HG03378 (cell line): ENCODE measurements at regions not wholly inside any gene's neighbourhood (a gene's known extent, or its start where the extent isn't known, plus 50 kb on each side); places are given as distances from the start of the nearest gene placed in this dataset.
A peak's percentile ranks its signal among the peaks of the same experiment; 100 is the strongest.
"Not testable (repeated sequence)": the region's sequence is repeated elsewhere in the genome, so short reads cannot be mapped to it uniquely, and the experiment has no call there.

ENCODE experiments used
- ATAC-seq: cut with Tn5 transposase; IDR thresholded peaks from one replicate; pipeline ENCODE4 v1.9.1; 2021; ENCODE audit warnings: mild to moderate bottlenecking, moderate library complexity; ENCODE audit not compliant: unreplicated experiment

DNA sequence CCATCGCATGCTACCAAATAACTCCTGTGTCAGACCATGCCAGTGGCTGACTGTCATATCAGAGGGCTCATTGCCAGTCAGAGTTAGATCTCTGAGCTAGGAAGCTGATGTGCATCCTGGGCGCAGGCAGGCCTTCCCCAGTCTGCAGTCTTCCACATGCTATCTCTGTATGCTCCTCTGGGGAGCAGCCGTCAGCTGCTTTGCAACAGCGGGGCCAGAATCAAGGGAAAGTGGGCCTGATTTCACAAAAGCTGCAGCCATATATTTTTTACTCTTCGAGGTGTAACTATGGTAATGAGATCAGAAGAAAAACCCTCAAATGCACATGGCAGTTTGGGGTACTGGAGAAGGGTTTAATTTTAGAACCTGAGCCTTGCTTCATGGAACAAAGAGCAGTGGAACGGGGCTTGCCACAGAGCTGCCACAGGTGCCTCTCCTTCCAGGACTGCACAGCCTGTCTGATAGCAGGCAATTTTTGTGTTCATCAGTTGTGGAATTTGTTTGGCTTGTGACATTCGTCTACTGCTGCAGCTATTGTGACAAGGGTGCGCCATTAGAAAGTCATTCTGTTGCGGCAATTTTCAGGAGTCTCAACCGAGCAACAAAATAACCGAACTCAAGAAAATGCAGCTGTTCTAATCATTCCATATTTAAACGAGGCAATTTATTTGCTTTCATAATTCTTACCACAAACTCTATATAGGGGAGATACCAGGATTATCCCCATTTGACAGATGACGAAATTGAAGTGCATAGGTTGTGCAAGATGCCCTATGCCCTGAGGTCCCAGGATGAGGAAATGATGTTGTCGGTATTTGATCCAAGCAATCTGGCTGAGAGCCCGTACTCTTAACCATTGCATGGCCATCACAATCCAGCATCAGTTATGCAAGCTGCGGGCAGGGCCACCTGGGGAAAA, 109.6 kb upstream of the CYRIA start:
- no peak for ATAC-seq

DNA sequence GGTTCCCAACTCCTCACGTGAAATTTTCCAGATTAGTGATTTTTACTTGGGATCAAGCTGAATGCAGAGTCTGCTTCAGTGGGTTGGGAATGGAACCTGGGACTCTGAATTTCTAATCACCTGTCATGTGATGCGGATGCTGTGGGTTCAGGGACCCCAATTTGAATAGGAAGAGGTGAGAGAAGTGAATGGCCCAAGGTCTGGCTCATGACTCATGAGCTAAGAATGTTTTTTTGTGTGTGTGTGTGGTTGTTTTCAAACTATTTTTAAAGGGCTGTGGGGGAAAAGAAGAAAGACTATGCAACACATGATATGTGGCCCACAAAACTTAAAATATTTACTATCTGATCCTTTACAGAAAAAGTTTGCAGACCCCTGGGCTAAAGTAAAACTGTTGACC, 108.5 kb upstream of the CYRIA start:
- ATAC-seq = no peak

DNA sequence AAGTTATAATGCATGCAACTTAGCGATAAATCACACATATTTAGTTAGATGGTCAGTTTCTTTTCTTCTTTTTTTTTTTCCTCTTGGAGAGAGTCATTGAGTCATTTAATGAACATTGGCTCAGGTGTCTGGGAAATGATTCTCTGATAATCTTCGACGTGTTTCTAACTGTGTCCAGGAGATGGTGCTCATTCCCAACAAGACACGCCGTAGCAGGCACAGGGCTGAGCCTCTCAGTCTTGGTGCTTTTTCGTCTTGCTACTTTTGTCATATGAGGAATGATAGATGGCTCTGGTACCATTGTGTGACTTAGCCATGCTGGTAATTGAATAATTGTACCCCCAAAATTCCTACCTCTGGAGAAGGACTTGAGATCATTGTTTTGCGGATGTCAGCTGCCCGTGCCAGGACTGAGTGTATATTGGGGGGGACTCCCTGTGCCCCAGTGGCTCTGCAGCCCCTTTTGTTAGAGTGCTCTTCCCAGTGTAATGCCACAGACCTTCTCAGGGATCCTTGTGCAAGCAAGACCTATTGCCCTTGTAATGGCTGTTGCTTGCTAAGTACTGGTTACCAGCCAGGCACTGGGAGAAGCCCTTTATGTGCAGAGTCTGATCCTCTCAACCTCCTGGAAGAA, 107.6 kb upstream of the CYRIA start:
- peak; percentile 82 for ATAC-seq

DNA sequence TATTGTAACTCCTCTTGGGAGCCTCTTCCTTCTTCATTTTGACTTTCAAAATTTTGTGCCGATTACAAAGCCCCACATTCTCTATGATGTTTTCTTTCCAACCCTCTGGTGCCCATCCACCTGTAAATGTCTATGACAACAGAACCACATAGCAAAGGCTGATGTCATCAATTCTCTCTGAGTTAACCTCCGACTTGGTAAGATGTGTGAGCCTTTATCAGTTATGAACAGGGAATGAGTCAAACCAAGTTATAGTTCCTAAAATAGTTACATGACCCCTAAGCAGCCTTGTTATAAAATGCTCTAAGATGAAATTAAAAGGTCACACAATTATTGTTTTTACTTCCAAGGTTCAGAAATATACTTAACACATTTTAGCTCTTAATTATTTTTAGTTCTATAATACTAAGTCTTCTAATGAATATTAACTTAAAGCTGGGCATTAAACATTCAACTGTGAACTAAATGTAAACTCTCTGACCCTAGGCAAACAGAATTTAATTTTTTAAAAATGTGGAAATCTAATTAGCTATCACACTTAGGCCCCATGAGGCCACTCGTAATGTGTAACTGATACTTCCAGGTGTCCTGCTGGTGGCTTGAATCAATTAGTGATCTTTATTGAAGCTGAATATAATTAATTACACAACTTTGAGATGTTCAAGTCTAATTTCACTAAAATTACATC, 102.3 kb upstream of the CYRIA start:
- no peak for ATAC-seq

DNA sequence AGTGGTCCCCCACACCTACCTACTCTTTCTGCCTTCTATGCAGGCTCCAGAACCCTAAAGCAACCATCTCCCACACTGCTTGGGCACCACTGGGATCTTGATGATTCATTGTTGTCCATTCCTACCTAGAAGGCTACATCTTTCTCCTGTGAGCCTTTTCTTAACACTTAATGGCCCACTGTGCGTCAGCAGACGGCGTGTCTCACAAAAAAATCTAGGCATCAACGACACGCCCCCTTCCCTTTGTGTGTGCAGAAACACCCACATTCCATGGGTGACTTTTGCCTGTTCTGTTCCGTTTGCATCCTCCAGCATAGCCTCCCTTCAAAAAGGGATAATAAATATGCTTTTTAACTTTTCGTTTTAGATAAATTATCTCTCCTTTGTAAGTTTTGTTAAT, 99.7 kb upstream of the CYRIA start:
- no peak for ATAC-seq

DNA sequence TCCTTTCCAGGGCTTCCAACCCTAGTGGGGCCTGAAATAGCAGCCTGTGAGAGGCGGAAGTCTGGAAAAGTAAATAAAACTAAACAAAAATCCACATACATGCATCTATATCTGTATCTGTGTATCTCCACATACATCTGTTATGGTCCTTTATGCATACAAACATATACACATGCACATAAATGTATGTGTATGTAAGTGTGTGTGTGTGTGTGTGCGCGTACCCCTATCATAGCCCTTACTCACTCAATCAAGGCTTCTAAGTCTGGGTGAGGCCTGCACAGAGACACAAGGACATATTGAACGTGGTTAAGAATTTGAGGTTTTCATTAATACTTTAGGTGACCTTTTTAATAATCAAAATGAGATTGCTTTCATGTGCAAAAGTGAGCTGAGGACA, 98.9 kb upstream of the CYRIA start:
- no peak for ATAC-seq

DNA sequence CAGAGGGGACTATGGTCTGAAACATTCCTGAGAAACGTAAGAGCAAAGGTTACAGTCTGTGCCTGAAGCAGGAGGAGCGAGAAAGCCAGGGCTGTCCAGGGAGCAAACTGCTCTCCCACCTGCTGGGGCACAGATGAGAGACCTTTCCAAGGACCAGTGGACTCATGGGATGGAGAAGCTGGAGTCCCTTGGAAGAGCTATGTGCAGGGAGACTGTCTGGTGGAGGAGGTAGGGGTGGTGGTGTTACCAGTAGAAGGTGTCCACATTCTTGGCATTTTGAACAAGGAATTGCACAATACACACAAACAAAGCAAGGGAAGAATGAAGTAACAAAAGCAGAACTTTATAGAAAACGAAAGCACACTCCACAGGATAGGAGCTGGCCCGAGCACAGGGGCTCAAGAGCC, 97.9 kb upstream of the CYRIA start:
- no peak for ATAC-seq

DNA sequence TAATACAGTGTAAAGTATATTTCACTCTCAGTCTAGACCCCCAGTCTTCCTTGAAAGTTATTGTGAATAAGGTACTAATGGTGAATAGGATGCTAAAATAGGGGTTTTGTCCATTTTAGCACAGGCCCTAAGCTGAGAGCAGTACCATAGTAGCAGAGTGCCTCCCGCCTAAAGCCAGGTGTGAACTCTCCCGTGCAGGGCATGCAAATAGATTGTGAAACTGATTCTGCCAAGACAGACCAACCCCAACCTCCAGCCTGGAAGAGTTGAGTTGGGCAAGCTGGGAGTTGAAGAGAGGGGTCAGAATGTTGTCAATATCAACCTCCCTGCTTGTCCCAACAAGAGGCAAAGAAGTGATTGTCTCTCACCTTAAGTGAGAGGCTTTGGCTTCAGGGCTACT, 97.4 kb upstream of the CYRIA start:
- ATAC-seq = no peak

DNA sequence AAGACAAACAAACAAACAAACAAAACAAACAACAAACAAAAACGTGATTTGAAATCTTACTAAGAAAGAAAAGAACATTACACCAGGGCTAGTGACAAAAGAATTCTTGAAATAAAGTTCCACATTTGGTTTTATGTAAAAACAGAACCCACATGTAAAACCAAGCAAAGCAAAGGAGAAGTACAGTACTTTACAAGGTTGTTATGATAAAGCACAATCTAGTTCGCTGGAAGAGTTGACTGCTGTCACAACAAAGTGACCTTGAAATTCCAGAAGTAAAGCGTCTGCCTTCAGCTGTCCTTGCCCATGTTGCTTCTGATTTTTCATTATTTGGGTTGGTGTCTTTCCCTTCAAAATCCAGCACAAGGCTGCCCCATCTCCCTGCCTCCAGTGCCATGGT, 94.8 kb upstream of the CYRIA start:
- ATAC-seq = no peak

DNA sequence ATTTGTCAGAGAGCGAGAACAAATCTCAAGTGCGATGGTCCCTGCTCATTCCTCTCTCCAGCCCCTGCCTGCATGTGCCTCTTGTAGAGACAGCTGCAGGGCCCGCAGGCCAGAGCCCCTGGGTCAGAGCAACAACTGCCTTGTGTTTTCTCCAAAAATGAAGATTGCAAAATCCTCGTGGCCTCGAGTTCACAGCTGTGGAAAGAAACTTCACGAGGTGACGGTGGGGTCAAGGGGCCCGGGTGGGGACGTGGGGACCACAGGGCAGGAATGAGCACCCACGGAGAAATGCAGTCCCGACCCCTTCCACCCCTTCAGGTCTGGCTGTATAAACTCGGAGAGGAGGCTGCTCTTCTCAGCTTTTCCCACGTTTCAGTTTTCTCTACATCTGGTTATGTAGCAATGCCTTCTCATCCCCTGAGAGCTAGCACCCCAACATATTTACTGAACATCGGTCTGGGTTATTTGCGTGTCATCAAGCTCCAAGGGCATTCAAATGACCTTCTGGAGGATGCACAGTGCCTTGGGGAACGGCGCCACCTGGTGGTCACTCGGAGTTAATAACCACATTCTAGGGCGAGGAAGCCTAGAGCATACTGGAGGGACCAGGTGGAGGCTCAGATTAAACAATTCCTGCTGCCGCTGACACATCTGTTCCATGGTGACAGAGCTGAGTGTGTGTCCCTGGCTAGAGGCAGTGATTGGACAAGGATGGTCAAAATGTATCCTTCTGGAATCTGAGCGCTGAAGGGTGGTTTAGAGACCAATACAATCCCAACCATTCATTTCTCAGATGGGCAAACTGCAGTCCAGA, 91.4 kb upstream of the CYRIA start:
- ATAC-seq = peak; percentile 97

DNA sequence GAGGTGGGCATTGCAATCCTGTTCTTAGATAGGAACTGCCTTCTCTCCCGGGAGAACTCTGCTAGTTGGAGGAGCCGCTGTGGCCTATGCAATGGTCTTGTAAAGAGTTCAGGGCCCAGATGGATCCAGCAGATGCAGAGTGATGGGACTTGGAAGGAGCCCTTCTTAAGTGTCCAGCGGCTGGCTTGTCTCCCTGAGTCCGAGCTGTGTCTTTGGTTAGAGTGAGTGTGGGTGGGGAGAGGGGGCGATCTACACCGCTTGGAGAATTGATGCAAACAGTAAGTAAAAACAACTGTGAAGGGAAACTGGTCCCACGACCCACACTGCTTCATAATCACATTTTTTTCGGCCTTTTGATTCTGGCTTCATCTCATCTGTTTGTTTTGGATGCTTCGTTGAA, 89.8 kb upstream of the CYRIA start:
- ATAC-seq = no peak

DNA sequence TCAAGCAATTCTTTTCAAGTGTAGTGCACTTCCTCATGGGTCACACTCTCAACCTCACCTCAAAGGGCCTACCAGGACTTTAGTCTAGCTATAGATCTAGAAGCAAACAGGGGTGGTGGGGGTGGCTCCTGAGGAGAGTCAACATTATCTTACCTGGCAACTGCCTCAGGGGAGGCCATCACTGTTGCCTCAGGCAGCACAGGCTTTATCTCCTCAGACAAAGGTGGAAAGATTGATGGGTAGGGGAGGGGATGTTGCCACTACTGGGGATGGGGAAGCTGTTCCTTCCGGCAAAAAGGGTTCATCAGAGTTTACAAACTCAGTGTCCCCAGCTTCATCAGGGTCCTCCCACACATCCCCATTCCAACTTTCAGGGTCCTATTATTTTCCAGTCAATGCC, 87.4 kb upstream of the CYRIA start:
- not testable (repeated sequence) for ATAC-seq

DNA sequence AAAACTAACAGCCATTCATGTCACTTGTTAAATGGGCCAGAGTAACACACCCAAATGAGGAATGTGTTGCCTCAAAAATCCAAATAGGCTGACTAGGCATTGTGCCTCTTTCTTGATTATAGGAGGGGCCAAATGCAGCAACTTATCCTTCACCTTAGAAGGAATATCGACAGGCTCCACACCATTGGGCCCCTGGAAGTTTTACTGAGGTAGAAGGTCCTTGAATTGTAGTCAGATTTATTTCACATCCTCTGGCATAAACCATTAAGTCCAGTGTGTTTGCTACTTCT, 85.2 kb upstream of the CYRIA start:
- not testable (repeated sequence) for ATAC-seq

DNA sequence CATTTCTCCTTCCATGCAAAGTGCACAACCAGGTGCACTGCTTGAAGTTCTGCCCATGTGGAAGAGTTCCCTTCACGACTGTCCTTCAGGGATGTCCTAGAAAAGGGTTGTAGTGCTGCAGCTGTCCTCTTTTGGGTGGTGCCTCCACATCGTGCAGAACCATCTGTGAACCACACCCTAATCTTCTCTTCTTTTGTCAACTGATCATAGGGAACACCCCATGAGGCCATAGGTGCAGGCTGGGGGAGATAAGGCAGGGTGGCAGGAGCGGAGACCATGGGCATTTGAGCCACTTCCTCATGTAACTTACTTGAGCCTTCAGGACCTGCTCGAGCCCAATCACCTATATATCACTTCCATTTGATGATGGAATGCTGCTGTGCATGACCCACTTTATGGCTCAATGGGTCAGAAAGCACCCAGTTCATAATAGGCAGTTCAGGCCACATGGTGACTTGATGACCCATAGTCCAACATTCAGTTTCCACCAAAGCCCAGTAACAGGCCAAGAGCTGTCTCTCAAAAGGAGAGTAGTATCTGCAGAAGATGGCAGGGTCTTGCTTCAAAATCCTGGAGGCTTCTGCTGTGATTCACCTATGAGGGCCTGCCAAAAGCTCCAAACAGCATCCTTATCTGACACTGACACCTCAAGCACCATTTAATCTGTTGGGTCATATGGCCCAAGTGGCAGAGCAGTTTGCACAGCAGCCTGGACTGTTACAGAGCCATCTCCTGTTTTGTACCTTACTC, 84.7 kb upstream of the CYRIA start:
- ATAC-seq = no peak

DNA sequence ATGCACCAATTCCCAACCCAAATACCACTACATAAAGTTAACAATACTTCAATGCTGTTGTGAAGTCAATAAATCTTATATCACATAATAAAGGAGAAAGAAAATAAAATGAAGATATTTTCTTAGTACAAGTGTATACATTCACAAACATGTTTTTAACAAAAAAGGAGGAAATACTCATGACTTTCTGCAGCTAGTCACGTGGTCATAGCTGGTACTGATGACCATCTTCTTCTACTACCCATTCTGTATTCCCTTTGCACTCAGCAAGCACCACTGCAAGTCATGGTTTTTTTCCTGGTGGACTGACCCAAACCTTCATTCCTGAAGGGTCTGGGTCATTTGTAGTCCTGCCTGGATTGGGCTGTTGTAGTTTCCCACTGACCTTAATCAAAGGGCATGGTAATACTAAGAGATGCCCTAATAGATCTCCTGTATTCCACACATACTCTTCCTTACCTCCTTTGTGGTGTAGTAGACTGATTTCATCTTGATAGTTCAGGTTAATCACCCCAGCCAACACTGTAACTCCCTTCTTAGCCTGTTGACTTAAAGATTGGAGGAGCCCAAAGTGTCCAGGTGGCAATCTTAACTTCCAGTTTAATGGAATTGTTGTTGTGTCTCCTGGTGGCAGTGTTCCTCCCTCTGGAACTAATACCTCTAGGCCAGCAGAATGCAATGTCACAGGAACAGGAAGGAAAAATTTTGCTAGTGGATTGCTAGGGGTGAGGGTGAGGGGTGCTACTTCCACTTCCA, 83.1 kb upstream of the CYRIA start:
- not testable (repeated sequence) for ATAC-seq

DNA sequence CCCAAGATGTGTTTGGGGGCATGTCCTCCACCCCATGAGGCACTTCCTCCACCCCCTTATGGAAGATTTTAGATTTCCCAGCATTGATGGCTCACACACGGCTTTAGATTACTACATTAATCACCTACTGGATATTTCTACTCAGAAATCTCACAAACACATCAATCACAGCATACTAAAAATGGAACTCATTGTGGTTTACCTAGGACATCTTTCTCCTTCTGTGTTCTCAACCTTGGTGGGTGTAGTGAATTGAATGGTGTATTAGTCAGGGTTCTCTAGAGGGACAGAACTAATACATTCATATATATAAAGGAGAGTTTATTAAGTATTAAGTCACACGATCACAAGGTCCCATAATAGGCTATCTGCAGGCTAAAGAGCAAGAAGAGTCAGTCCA, 82.1 kb upstream of the CYRIA start:
- ATAC-seq = no peak

DNA sequence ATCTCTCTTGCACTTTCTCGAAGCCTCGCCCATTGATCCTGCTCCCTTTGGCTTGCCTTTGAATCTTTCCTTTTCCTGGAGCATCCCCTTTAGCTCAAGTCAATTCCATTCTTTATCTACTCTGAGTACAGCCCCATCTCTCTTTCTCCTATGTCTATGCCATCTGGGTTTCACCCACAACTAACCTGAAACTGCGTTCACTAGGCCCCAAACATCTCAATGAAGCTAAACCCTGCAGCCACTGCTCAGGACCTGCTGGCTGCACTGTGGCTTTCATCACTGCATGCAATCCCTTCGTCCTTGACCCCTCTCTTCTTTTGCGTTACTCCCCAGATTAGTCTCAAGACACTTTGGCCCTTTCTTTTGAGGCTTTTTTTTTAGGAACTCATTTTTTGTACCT, 81.6 kb upstream of the CYRIA start:
- ATAC-seq = no peak

DNA sequence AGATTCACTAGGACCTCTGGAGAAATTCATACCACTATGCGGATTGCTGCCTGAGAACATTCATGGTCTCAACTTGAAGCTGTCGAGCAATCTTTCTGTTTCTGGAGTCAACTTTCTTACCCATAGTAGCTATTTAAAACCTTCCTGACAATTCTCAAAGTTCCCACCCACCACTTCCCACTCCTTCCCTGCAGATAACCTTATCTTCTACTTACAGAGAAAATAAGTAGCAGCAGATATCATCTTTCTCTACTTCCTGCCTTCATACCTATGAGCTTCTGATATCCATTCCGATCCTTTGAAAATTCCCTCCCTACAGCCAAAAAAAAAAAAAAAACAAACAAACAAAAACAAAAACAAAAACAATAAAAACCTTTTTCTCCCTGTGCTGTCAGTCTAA, 81.2 kb upstream of the CYRIA start:
- ATAC-seq = no peak

DNA sequence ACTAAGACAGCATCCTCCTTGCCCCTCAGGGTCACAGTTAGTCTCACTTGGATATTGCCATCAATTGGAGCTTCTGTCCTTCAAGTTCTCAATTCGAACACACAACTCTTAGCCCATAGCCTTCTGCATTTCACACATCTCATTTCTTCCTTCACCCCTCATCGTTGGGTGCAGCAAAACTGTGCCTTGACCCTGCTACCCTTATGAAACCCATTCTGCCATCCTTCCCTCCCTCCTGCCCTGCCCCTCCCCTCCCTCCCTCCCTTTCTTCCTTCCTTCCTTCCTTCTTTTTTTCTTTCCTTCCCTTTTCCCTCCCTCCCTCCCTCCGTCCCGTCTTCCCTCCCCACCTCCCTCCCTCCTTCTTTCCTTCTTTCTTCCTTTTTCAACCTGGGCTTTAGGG, 80.7 kb upstream of the CYRIA start:
- ATAC-seq = no peak

DNA sequence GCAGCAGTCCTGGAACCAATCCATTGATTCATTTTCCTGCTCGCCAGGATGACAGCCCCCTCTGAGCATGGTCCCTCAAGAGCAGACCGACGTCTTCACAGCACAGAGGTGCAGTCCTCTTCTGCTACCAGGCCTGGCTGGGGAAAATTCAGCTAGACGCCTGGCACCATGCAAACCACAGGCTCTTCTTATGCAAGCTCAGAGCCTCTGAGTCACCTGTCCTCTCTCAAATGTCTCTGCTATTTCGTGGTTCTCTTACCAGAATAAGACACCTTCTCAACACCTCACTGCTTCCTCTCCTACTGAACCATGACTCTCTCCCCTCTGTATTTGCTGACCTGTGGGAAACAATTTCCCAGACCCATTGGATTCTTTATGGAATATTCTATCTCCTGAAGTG, 79.8 kb upstream of the CYRIA start:
- ATAC-seq = no peak
